HepG2 (cell line): ENCODE measurements at regions not wholly inside any gene's neighbourhood (a gene's known extent, or its start where the extent isn't known, plus 50 kb on each side); places are given as distances from the start of the nearest gene placed in this dataset.

Source experiments
- ATAC-seq: fragments of 200-7000 bp; cut with Tn5 transposase; 3 replicates; pipeline ENCODE4 v1.9.1; 2020; ENCODE audit warnings: mild to moderate bottlenecking, moderate library complexity
- BruUV-seq: library from RNA; stranded (reverse); fragments of 400-500 nt; replicated peaks from 2 replicates; lab custom pipeline; 2021; lab: Mats Ljungman, UMichigan
- CTCF ChIA-PET: fragments of 300-600 bp; formaldehyde crosslinking; extraction: SDS; loops from one replicate; lab custom pipeline; 2021; ENCODE audit warnings: low total read pairs, inconsistent platforms, low intra/inter-chr PET ratio; lab: Yijun Ruan, JAX
- POLR2A ChIA-PET: fragments of 350-600 bp; sonication (Branson Sonifier 250); formaldehyde crosslinking; loops from one replicate; lab custom pipeline; 2020; ENCODE audit warnings: antibody characterized with exemption, inconsistent platforms; lab: Yijun Ruan, JAX
- DNase-seq: peaks from one replicate; pipeline ENCODE4 v3.0.0-alpha.2; 2015; ENCODE audit warnings: low spot score
- FAIRE-seq: peaks from 3 replicates; lab custom pipeline; 2011; peaks lifted over from hg19 to GRCh38; lab: Jason Lieb, UNC
- H2AFZ ChIP-seq: one replicate; pipeline ENCODE4 v1.6.1; 2011; ENCODE audit warnings: low read length, inconsistent platforms
- H3K27ac ChIP-seq: fragments of 300-600 bp; 3 replicates; pipeline ENCODE4 v1.8.0; 2011; ENCODE audit warnings: mixed run types, mild to moderate bottlenecking, mixed read lengths, low read length, inconsistent platforms; ENCODE audit not compliant: insufficient read depth; ENCODE audit errors: extremely low read length
- H3K27me3 ChIP-seq, 2 experiments: fragments of 200-600 bp in 1 of 2; 2 replicates in 1 of 2; 3 replicates in 1 of 2; pipeline versions ENCODE4 v1.6.0 to v1.8.0; 2011; ENCODE audit warnings: low read length in 2 of 2, mild to moderate bottlenecking in 2 of 2, moderate library complexity in 2 of 2, inconsistent platforms in 1 of 2; ENCODE audit not compliant: insufficient read depth in 2 of 2, control insufficient read depth in 1 of 2
- H3K36me3 ChIP-seq, 2 experiments: fragments of 200-600 bp in 1 of 2; replicated peaks in 1 of 2; 2 replicates in 1 of 2; 3 replicates in 1 of 2; pipeline versions ENCODE4 v1.5.1 to v1.8.0; 2011; ENCODE audit warnings: low read length in 2 of 2, inconsistent platforms in 1 of 2; ENCODE audit not compliant: insufficient read depth in 2 of 2, control insufficient read depth in 1 of 2
- H3K4me1 ChIP-seq: 2 replicates; pipeline ENCODE4 v1.5.1; 2012; ENCODE audit warnings: low read length, inconsistent platforms; ENCODE audit not compliant: insufficient read depth
- H3K4me2 ChIP-seq: 2 replicates; pipeline ENCODE4 v1.6.0; 2011; ENCODE audit warnings: low read depth, low read length, inconsistent platforms
- H3K4me3 ChIP-seq, 3 experiments: fragments of 200-600 bp in 1 of 3; sonication (generic), shearing (Covaris generic) in 1 of 3; replicated peaks in 1 of 3; 2 replicates each; pipeline ENCODE4 v1.5.1; 2011 to 2016; ENCODE audit warnings: low read length in 3 of 3, inconsistent platforms in 2 of 3, low read depth in 2 of 3, mild to moderate bottlenecking in 2 of 3, control low read depth in 1 of 3, mixed read lengths in 1 of 3; ENCODE audit not compliant: insufficient read depth in 1 of 3
- H3K79me2 ChIP-seq: one replicate; pipeline ENCODE4 v1.6.1; 2011; ENCODE audit warnings: low read length, inconsistent platforms; ENCODE audit not compliant: insufficient read depth
- H3K9ac ChIP-seq: 2 replicates; pipeline ENCODE4 v1.6.0; 2011; ENCODE audit warnings: mild to moderate bottlenecking, low read depth, low read length, inconsistent platforms; ENCODE audit not compliant: insufficient read depth
- H3K9me3 ChIP-seq: 2 replicates; pipeline ENCODE4 v1.5.1; 2012; ENCODE audit warnings: mild to moderate bottlenecking, low read length
- H4K20me1 ChIP-seq: 2 replicates; pipeline ENCODE4 v1.6.0; 2011; ENCODE audit warnings: inconsistent platforms, mild to moderate bottlenecking, low read length, moderate library complexity; ENCODE audit not compliant: insufficient read depth
- AFF4 ChIP-seq: sonication (generic); formaldehyde crosslinking; IDR thresholded peaks from 2 replicates; pipeline ENCODE4 v1.4.0; 2020; ENCODE audit warnings: missing genetic modification reagents
- ATF3 ChIP-seq: sonication (generic); formaldehyde crosslinking; IDR thresholded peaks from 2 replicates; pipeline ENCODE4 v1.4.0; 2020; ENCODE audit warnings: missing genetic modification reagents
- DNMT3B ChIP-seq: conservative IDR thresholded peaks from 2 replicates; pipeline ENCODE4 v1.6.1; 2016; ENCODE audit warnings: missing biosample characterization, control low read depth
- FOXA1 ChIP-seq, 2 experiments: fragments of 450-650 bp in 1 of 2; sonication (generic) in 1 of 2; formaldehyde crosslinking in 1 of 2; IDR thresholded peaks; 2 replicates each; pipeline versions ENCODE4 v1.4.0 to v1.6.1; 2016 to 2020; ENCODE audit warnings: missing genetic modification reagents in 1 of 2
- HMG20A ChIP-seq: IDR thresholded peaks from 2 replicates; pipeline ENCODE4 v1.6.1; 2016; ENCODE audit warnings: borderline replicate concordance
- IRF9 ChIP-seq: sonication (generic); formaldehyde crosslinking; IDR thresholded peaks from 2 replicates; pipeline ENCODE4 v1.8.0; 2022; ENCODE audit warnings: missing genetic modification reagents, mild to moderate bottlenecking, borderline replicate concordance
- MED1 ChIP-seq: sonication (generic); formaldehyde crosslinking; IDR thresholded peaks from 2 replicates; pipeline ENCODE4 v1.4.0; 2020; ENCODE audit warnings: missing genetic modification reagents
- RBFOX2 ChIP-seq: fragments of 200-400 bp; formaldehyde crosslinking; IDR thresholded peaks from 2 replicates; pipeline ENCODE4 v1.6.1; 2017; ENCODE audit warnings: low read depth, mild to moderate bottlenecking, low read length
- RFX1 ChIP-seq: fragments of 450-650 bp; IDR thresholded peaks from 2 replicates; pipeline ENCODE4 v1.6.1; 2017
- SMARCC2 ChIP-seq: fragments of 450-650 bp; IDR thresholded peaks from 2 replicates; pipeline ENCODE4 v1.6.1; 2017; ENCODE audit warnings: antibody characterized with exemption, mild to moderate bottlenecking
- SNAI1 ChIP-seq: sonication (generic); formaldehyde crosslinking; IDR thresholded peaks from 2 replicates; pipeline ENCODE4 v1.5.0; 2020; ENCODE audit warnings: mild to moderate bottlenecking, missing genetic modification reagents, borderline replicate concordance
- TCF7 ChIP-seq: sonication (generic); IDR thresholded peaks from 2 replicates; pipeline ENCODE4 v1.6.1; 2016; ENCODE audit warnings: antibody characterized with exemption, low read depth
- TRIM24 ChIP-seq: sonication (generic); formaldehyde crosslinking; IDR thresholded peaks from 2 replicates; pipeline ENCODE4 v1.8.0; 2022; ENCODE audit warnings: mild to moderate bottlenecking, missing genetic modification reagents
- ZFP37 ChIP-seq: sonication (generic); formaldehyde crosslinking; IDR thresholded peaks from 2 replicates; pipeline ENCODE4 v1.4.0; 2020; ENCODE audit warnings: missing genetic modification reagents, borderline replicate concordance
- ZNF598 ChIP-seq: sonication (generic); formaldehyde crosslinking; IDR thresholded peaks from 2 replicates; pipeline ENCODE4 v1.5.1; 2020; ENCODE audit warnings: mild to moderate bottlenecking, missing genetic modification reagents, borderline replicate concordance
- ZNF703 ChIP-seq: sonication (generic); formaldehyde crosslinking; IDR thresholded peaks from 2 replicates; pipeline ENCODE4 v1.5.1; 2020; ENCODE audit warnings: missing genetic modification reagents, mild to moderate bottlenecking, moderate library complexity, borderline replicate concordance
- ZNF746 ChIP-seq: sonication (generic); formaldehyde crosslinking; IDR thresholded peaks from 2 replicates; pipeline ENCODE4 v1.8.0; 2022; ENCODE audit warnings: mild to moderate bottlenecking, missing genetic modification reagents
- ZNF790 ChIP-seq: sonication (generic); formaldehyde crosslinking; IDR thresholded peaks from 2 replicates; pipeline ENCODE4 v1.8.0; 2022; ENCODE audit warnings: missing genetic modification reagents, mild to moderate bottlenecking, borderline replicate concordance
- WGBS: methylation state at CpG from one replicate; pipeline ENCODE4 v1.1.6; 2017; ENCODE audit warnings: low lambda C conversion rate; 5-methylcytosine and 5-hydroxymethylcytosine counted together
- in situ Hi-C: cut with HindIII; loops from 2 replicates; pipeline ENCODE4 v1.10.0; 2017; ENCODE audit warnings: low pct_unique_long_range_greater_than_20kb; ENCODE audit not compliant: extremely low pct_ligation_motif_present
- intact Hi-C: fragments of 100-400 bp; cut with micrococcal nuclease; formaldehyde crosslinking; loops from one replicate; pipeline ENCODE4 v1.10.0; 2022; ENCODE audit not compliant: unreplicated experiment

- no peak for TF ChIP-seq AFF4 (CRISPR knock-in tag)
- TF ChIP-seq SNAI1 (CRISPR knock-in tag) = no peak
- TF ChIP-seq, all 625 proteins: peak for 0
These were observed 1094.9 kb downstream of the SLC6A15 start (continued) for GRCh38 chr12:83817730-83818129.

- ChIA-PET CTCF (no interaction called here), POLR2A (no interaction called here)
- no peaks in the 10 kb centered on the region for H3K4me1 ChIP-seq
- no peak for ATAC-seq
- no peak for FAIRE-seq
- TF ChIP-seq FOXA1 (IDR thresholded peaks at IDR 0.05) (no peak), FOXA1 (CRISPR knock-in tag; IDR thresholded peaks at IDR 0.05) (no peak), HMG20A (no peak), IRF9 (no peak), MED1 (no peak), ZNF703 (CRISPR knock-in tag) (no peak), ZNF746 (CRISPR knock-in tag) (no peak), SMARCC2 (no peak), TRIM24 (no peak), TCF7 (no peak), DNMT3B (CRISPR knock-in tag) (no peak), ATF3 (CRISPR knock-in tag) (no peak), ZNF790 (CRISPR knock-in tag) (no peak), RFX1 (no peak), RBFOX2 (no peak), ZNF598 (no peak), ZFP37 (no peak)
- no peaks in the 10 kb centered on the region for H3K9me3 ChIP-seq
- no peak overlapping the region for H3K27ac ChIP-seq
- intact Hi-C loops = no loop called here
- H3K79me2 ChIP-seq = no peaks in the 10 kb centered on the region
- H3K4me3 ChIP-seq = no peak overlapping the region
- no TSS peak for BruUV-seq
- no peak overlapping the region for H3K9ac ChIP-seq
- WGBS = 3% methylated on average over 3 of the region's 3 CpGs
- H3K27me3 ChIP-seq = no peaks in the 10 kb centered on the region
- no peaks in the 10 kb centered on the region for H3K36me3 ChIP-seq
- H3K4me2 ChIP-seq = no peak overlapping the region
- no peak for DNase-seq
- no peaks in the 10 kb centered on the region for H4K20me1 ChIP-seq
- in situ Hi-C loops = loop anchor here (25.0 kb wide), 1 partner anchor 1121 kb away; the partner anchor contains the start of gene TMTC2
- H2AFZ ChIP-seq = no peak overlapping the region
These were observed 1104.0 kb downstream of the SLC6A15 start for GRCh38 chr12:83808591-83808990.
